IMR-90 (cell line): ENCODE measurements at regions not wholly inside any gene's neighbourhood (a gene's known extent, or its start where the extent isn't known, plus 50 kb on each side); places are given as distances from the start of the nearest gene placed in this dataset.

Experiments
- ATAC-seq: fragments of 200-7000 bp; cut with Tn5 transposase; 2 replicates; pipeline ENCODE4 v1.9.1; 2020; ENCODE audit warnings: low read depth, mild to moderate bottlenecking, moderate library complexity
- BruUV-seq: library from RNA; stranded (reverse); fragments of 400-500 nt; replicated peaks from 2 replicates; lab custom pipeline; 2021; lab: Mats Ljungman, UMichigan
- CTCF ChIA-PET: fragments of 300-600 bp; formaldehyde crosslinking; extraction: SDS; loops from one replicate; lab custom pipeline; 2021; ENCODE audit warnings: antibody characterized with exemption; lab: Yijun Ruan, JAX
- POLR2A ChIA-PET: fragments of 300-600 bp; sonication (Branson Sonifier 250); formaldehyde crosslinking; loops from one replicate; lab custom pipeline; 2022; ENCODE audit warnings: antibody characterized with exemption; ENCODE audit not compliant: unreplicated experiment; lab: Charles Lee
- DNase-seq: peaks from one replicate; pipeline ENCODE4 v3.0.0; 2013
- H2AFZ ChIP-seq: replicated peaks from 2 replicates; pipeline ENCODE3; 2013; ENCODE audit warnings: low read length, mild to moderate bottlenecking; ENCODE audit not compliant: poor library complexity
- H2AK5ac ChIP-seq: 2 replicates; pipeline ENCODE4 v1.6.1; 2013; ENCODE audit warnings: low read depth, low read length, inconsistent platforms
- H2AK9ac ChIP-seq: replicated peaks from 2 replicates; pipeline ENCODE3; 2013; ENCODE audit warnings: mild to moderate bottlenecking, low read depth, low read length, moderate library complexity; ENCODE audit not compliant: poor library complexity
- H2BK120ac ChIP-seq: 2 replicates; pipeline ENCODE4 v1.6.1; 2013; ENCODE audit warnings: low read depth, low read length, inconsistent platforms
- H2BK15ac ChIP-seq: 3 replicates; pipeline ENCODE4 v1.6.1; 2013; ENCODE audit warnings: low read depth, low read length, inconsistent platforms
- H2BK20ac ChIP-seq: 2 replicates; pipeline ENCODE4 v1.6.1; 2013; ENCODE audit warnings: low read depth, mild to moderate bottlenecking, inconsistent platforms, low read length, moderate library complexity
- H2BK5ac ChIP-seq: 2 replicates; pipeline ENCODE4 v1.6.1; 2013; ENCODE audit warnings: mild to moderate bottlenecking, low read depth, low read length, inconsistent platforms; ENCODE audit not compliant: poor library complexity, severe bottlenecking
- H3K14ac ChIP-seq: replicated peaks from 2 replicates; pipeline ENCODE4 v1.6.1; 2013; ENCODE audit warnings: low read depth, low read length, inconsistent platforms
- H3K18ac ChIP-seq: 2 replicates; pipeline ENCODE4 v1.6.1; 2013; ENCODE audit warnings: low read depth, low read length, control low read depth
- H3K23ac ChIP-seq: 2 replicates; pipeline ENCODE4 v1.6.1; 2013; ENCODE audit warnings: low read depth, low read length, inconsistent platforms
- H3K27ac ChIP-seq: 2 replicates; pipeline ENCODE4 v1.5.1; 2013; ENCODE audit warnings: mild to moderate bottlenecking, control low read depth, low read length; ENCODE audit not compliant: insufficient read depth
- H3K27me3 ChIP-seq: 2 replicates; pipeline ENCODE4 v1.6.1; 2013; ENCODE audit warnings: low read length; ENCODE audit not compliant: control insufficient read depth, insufficient read depth
- H3K36me3 ChIP-seq: 2 replicates; pipeline ENCODE4 v1.6.1; 2013; ENCODE audit warnings: low read length, mixed read lengths; ENCODE audit not compliant: control insufficient read depth, insufficient read depth
- H3K4ac ChIP-seq: 2 replicates; pipeline ENCODE4 v1.6.1; 2013; ENCODE audit warnings: low read depth, low read length, inconsistent platforms
- H3K4me1 ChIP-seq: 2 replicates; pipeline ENCODE4 v1.6.1; 2013; ENCODE audit warnings: low read length, mixed read lengths; ENCODE audit not compliant: control insufficient read depth, insufficient read depth
- H3K4me2 ChIP-seq: 2 replicates; pipeline ENCODE4 v1.6.1; 2013; ENCODE audit warnings: low read depth, mild to moderate bottlenecking, control low read depth, low read length, moderate library complexity
- H3K4me3 ChIP-seq: 2 replicates; pipeline ENCODE4 v1.5.1; 2013; ENCODE audit warnings: low read depth, mild to moderate bottlenecking, control low read depth, low read length, moderate library complexity; ENCODE audit not compliant: insufficient read depth
- H3K56ac ChIP-seq: 2 replicates; pipeline ENCODE4 v1.6.1; 2013; ENCODE audit warnings: low read length, inconsistent platforms; ENCODE audit not compliant: insufficient read depth; ENCODE audit errors: extremely low read depth
- H3K79me1 ChIP-seq, 2 experiments: 2 replicates each; pipeline ENCODE4 v1.6.1; 2013; ENCODE audit warnings: low read length in 2 of 2, inconsistent platforms in 1 of 2, low read depth in 1 of 2
- H3K9ac ChIP-seq: 2 replicates; pipeline ENCODE4 v1.6.1; 2013; ENCODE audit warnings: low read depth, low read length, control low read depth
- H3K9me1 ChIP-seq: 2 replicates; pipeline ENCODE4 v1.6.1; 2013; ENCODE audit warnings: low read length, inconsistent platforms; ENCODE audit not compliant: insufficient read depth
- H3K9me3 ChIP-seq: 2 replicates; pipeline ENCODE4 v1.6.1; 2013; ENCODE audit warnings: low read length; ENCODE audit not compliant: control insufficient read depth, insufficient read depth
- H4K20me1 ChIP-seq: 2 replicates; pipeline ENCODE4 v1.6.1; 2013; ENCODE audit warnings: low read length, inconsistent platforms; ENCODE audit not compliant: insufficient read depth
- H4K5ac ChIP-seq: 2 replicates; pipeline ENCODE4 v1.6.1; 2013; ENCODE audit warnings: mild to moderate bottlenecking, low read depth, low read length, control low read depth
- H4K8ac ChIP-seq, 2 experiments: 2 replicates each; pipeline ENCODE4 v1.6.1; 2013; ENCODE audit warnings: low read depth in 2 of 2, low read length in 2 of 2, control low read depth in 1 of 2, inconsistent platforms in 1 of 2
- H4K91ac ChIP-seq: 2 replicates; pipeline ENCODE4 v1.6.1; 2013; ENCODE audit warnings: low read depth, low read length, inconsistent platforms; ENCODE audit not compliant: insufficient read depth
- BHLHE40 ChIP-seq: fragments of 150-350 bp; IDR thresholded peaks from 2 replicates; pipeline ENCODE4 v1.6.1; 2016; ENCODE audit warnings: mild to moderate bottlenecking, low read depth, low read length
- CEBPB ChIP-seq: IDR thresholded peaks from 2 replicates; pipeline ENCODE4 v1.6.1; 2012; ENCODE audit warnings: low read depth, low read length, improper control_type of control experiment
- CHD1 ChIP-seq: IDR thresholded peaks from 2 replicates; pipeline ENCODE4 v1.6.1; 2012; ENCODE audit warnings: low read depth, low read length, improper control_type of control experiment
- CTCF ChIP-seq: conservative IDR thresholded peaks from 2 replicates; pipeline ENCODE4 v1.5.1; 2012; ENCODE audit warnings: mild to moderate bottlenecking, low read depth, low read length, improper control_type of control experiment
- ELK1 ChIP-seq: fragments of 150-350 bp; IDR thresholded peaks from 2 replicates; pipeline ENCODE4 v1.6.1; 2016; ENCODE audit warnings: low read depth, mild to moderate bottlenecking, low read length, moderate library complexity, borderline replicate concordance
- FOS ChIP-seq: fragments of 150-350 bp; IDR thresholded peaks from 2 replicates; pipeline ENCODE4 v1.6.1; 2016; ENCODE audit warnings: low read depth, low read length
- MAFK ChIP-seq: IDR thresholded peaks from 2 replicates; pipeline ENCODE4 v1.6.1; 2012; ENCODE audit warnings: low read depth, low read length, improper control_type of control experiment
- MAZ ChIP-seq: IDR thresholded peaks from 2 replicates; pipeline ENCODE4 v1.6.1; 2012; ENCODE audit warnings: low read depth, mild to moderate bottlenecking, low read length, improper control_type of control experiment, moderate library complexity, borderline replicate concordance
- MXI1 ChIP-seq: IDR thresholded peaks from 2 replicates; pipeline ENCODE4 v1.6.1; 2012; ENCODE audit warnings: low read depth, mild to moderate bottlenecking, low read length, moderate library complexity, borderline replicate concordance
- NFE2L2 ChIP-seq: fragments of 150-350 bp; IDR thresholded peaks from 2 replicates; pipeline ENCODE4 v1.6.1; 2016; ENCODE audit warnings: low read depth, mild to moderate bottlenecking, low read length
- POLR2A ChIP-seq: IDR thresholded peaks from 2 replicates; pipeline ENCODE4 v1.6.1; 2012; ENCODE audit warnings: mild to moderate bottlenecking, low read depth, low read length
- RAD21 ChIP-seq: IDR thresholded peaks from 2 replicates; pipeline ENCODE4 v1.6.1; 2012; ENCODE audit warnings: low read length, improper control_type of control experiment
- RCOR1 ChIP-seq: IDR thresholded peaks from 2 replicates; pipeline ENCODE4 v1.6.1; 2012; ENCODE audit warnings: mild to moderate bottlenecking, low read length, improper control_type of control experiment; ENCODE audit not compliant: insufficient replicate concordance
- RFX5 ChIP-seq: IDR thresholded peaks from 2 replicates; pipeline ENCODE4 v1.8.0; 2012; ENCODE audit warnings: low read depth, mild to moderate bottlenecking, low read length, moderate library complexity
- SMC3 ChIP-seq: fragments of 150-350 bp; IDR thresholded peaks from 2 replicates; pipeline ENCODE4 v1.6.1; 2016; ENCODE audit warnings: low read depth, mild to moderate bottlenecking, antibody characterized with exemption, low read length, moderate library complexity
- USF2 ChIP-seq: fragments of 150-350 bp; IDR thresholded peaks from 2 replicates; pipeline ENCODE4 v1.6.1; 2017; ENCODE audit warnings: mild to moderate bottlenecking, antibody characterized with exemption, low read length, low read depth
- dilution Hi-C: fragments of 300-500 bp; cut with HindIII; formaldehyde crosslinking; loops from one replicate; pipeline ENCODE4 v1.14.3; 2018; ENCODE audit warnings: low sequenced_read_pairs; ENCODE audit not compliant: unreplicated experiment
- in situ Hi-C: fragments of 300-500 bp; cut with MboI; formaldehyde crosslinking; loops from 3 replicates; pipeline ENCODE4 v1.14.3; 2019; ENCODE audit warnings: low sequenced_read_pairs, inconsistent platforms, mixed read lengths
- intact Hi-C: fragments of 100-400 bp; cut with micrococcal nuclease; formaldehyde crosslinking; loops from 2 replicates; pipeline ENCODE4 v1.10.0; 2022

GRCh38 chr2:123696799-123697410 lies 328.2 kb upstream of the CNTNAP5 start:
- H3K36me3 ChIP-seq = no peaks in the 10 kb centered on the region
- in situ Hi-C loops = no loop called here
- CTCF ChIA-PET = no interaction called here
- intact Hi-C loops = no loop called here
- H3K79me1 ChIP-seq = no peaks in the 10 kb centered on the region
- H2BK20ac ChIP-seq = no peak overlapping the region
- no peak overlapping the region for H2AK9ac ChIP-seq
- no peak overlapping the region for H2AK5ac ChIP-seq
- TF ChIP-seq SMC3 (no peak), MXI1 (no peak), NFE2L2 (no peak), RFX5 (no peak), ELK1 (no peak), FOS (no peak), RAD21 (no peak), MAZ (no peak), MAFK (no peak), RCOR1 (no peak), CTCF (no peak), USF2 (no peak), BHLHE40 (no peak), POLR2A (no peak), CEBPB (no peak), CHD1 (no peak)
- no peak overlapping the region for H3K56ac ChIP-seq
- no peak overlapping the region for H4K5ac ChIP-seq
- H2BK15ac ChIP-seq = no peak overlapping the region
- dilution Hi-C loops = no loop called here
- H4K20me1 ChIP-seq = no peaks in the 10 kb centered on the region
- no peak overlapping the region for H3K9ac ChIP-seq
- no peaks in the 10 kb centered on the region for H3K9me1 ChIP-seq
- H4K91ac ChIP-seq = no peak overlapping the region
- H3K9me3 ChIP-seq = peaks cover 4% of the 10 kb centered on the region; the same call in 1 of the 2 replicates
- H2BK120ac ChIP-seq = no peak overlapping the region
- H3K23ac ChIP-seq = no peak overlapping the region
- H2BK5ac ChIP-seq = no peak overlapping the region
- ATAC-seq = no peak
- H2AFZ ChIP-seq = no peak overlapping the region
- no peak overlapping the region for H4K8ac ChIP-seq
- H3K4me2 ChIP-seq = no peak overlapping the region
- no TSS peak for BruUV-seq
- no peaks in the 10 kb centered on the region for H3K27me3 ChIP-seq
- POLR2A ChIA-PET = no interaction called here
- no peak overlapping the region for H3K18ac ChIP-seq
- no peaks in the 10 kb centered on the region for H3K4me1 ChIP-seq
- no peak overlapping the region for H3K27ac ChIP-seq
- DNase-seq = no peak
- H3K14ac ChIP-seq = no peak overlapping the region
- H3K4me3 ChIP-seq = no peak overlapping the region
- H3K4ac ChIP-seq = no peak overlapping the region
